C4-2B (cell line): ENCODE measurements at regions not wholly inside any gene's neighbourhood (a gene's known extent, or its start where the extent isn't known, plus 50 kb on each side); places are given as distances from the start of the nearest gene placed in this dataset.

Experiments used
- CTCF ChIP-seq: fragments of 450-650 bp; conservative IDR thresholded peaks from 2 replicates; pipeline ENCODE4 v1.5.1; 2017; ENCODE audit warnings: mild to moderate bottlenecking
- ZFX ChIP-seq: fragments of 450-650 bp; IDR thresholded peaks from 2 replicates; pipeline ENCODE4 v1.6.1; 2017

GRCh38 chr10:21405981-21406380, 119.5 kb downstream of the SKIDA1 start:
- TF ChIP-seq CTCF (no peak), ZFX (no peak)
